ENCODE measurements at regions not wholly inside any gene's neighbourhood (a gene's known extent, or its start where the extent isn't known, plus 50 kb on each side); places are given as distances from the start of the nearest gene placed in this dataset.

DNA sequence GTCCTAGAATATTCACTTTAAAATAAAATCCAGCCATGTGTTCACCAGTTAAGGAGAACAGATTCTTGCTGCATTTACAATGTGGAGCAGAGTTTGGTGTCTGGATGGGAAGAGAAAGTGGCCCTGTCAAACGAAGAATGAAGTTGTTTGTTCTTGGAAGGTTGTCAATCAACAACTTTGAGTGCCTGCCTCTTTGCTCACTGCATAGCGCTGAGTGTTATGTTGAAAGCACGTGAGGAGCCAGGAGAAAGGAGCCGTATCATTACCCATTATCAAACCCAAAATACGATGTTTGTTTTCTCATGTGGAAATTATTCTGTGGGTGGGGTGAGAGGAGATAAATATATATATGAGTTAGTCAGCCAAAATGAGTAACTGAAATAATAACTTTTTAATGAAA is 492.5 kb upstream of the POU3F3 start:
- Histone ChIP-seq H3K27me3 (ENCODE audit: control insufficient read depth, insufficient read depth, low read length) (no peaks in the 10 kb centered on the region), H3K27ac (ENCODE audit: low read depth, low read length) (no peak overlapping the region), H3K4me1 (ENCODE audit: control insufficient read depth, insufficient read depth, low read length) (no peaks in the 10 kb centered on the region), H3K9ac (ENCODE audit: low read length) (no peak overlapping the region), H3K36me3 (ENCODE audit: control insufficient read depth, insufficient read depth, low read length) (no peaks in the 10 kb centered on the region), H3K4me3 (ENCODE audit: low read length) (no peak overlapping the region)

GRCh38 chr2:104368089-104368488 is 485.8 kb upstream of the POU3F3 start:
- Histone ChIP-seq H3K36me3 (ENCODE audit: control insufficient read depth, insufficient read depth, low read length) (no peaks in the 10 kb centered on the region), H3K27me3 (ENCODE audit: control insufficient read depth, insufficient read depth, low read length) (no peaks in the 10 kb centered on the region), H3K9ac (ENCODE audit: low read length) (no peak overlapping the region), H3K4me3 (ENCODE audit: low read length) (no peak overlapping the region), H3K4me1 (ENCODE audit: control insufficient read depth, insufficient read depth, low read length) (no peaks in the 10 kb centered on the region), H3K27ac (ENCODE audit: low read depth, low read length) (no peak overlapping the region)

DNA sequence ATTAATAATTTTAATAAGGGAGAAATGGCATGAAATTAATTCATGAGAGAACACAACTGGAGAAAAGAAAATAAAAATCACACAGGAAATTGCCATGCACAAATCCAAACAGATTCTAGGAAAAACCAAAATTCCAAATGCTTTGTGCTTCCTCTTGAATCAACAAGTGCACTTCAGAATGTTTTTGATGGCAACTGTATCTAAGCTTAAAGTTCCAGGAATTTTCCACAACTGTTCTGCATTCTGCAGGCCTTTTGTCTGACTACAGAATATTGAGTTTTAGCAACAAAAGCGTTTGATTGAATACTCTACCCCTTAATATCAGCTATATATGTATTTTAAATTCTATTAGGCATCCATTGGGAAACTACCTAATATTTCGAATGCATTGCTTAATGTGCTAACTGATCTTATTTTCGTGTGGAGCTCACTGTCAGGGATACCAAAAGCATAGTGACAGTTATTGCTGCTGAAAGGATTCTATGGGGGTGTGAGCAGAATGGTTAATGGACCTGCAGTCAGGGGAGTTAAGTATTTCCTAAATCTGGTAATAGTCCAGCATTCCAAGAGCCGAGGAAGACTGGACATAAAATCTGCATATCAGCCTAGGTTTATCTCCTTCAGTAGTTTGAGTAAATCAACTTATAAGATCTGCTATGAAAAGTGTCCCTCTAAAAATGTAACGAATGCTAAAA is 482.7 kb upstream of the POU3F3 start:
- Histone ChIP-seq H3K4me3 (ENCODE audit: low read length) (no peak overlapping the region), H3K4me1 (ENCODE audit: control insufficient read depth, insufficient read depth, low read length) (no peaks in the 10 kb centered on the region), H3K27ac (ENCODE audit: low read depth, low read length) (no peak overlapping the region), H3K36me3 (ENCODE audit: control insufficient read depth, insufficient read depth, low read length) (no peaks in the 10 kb centered on the region), H3K27me3 (ENCODE audit: control insufficient read depth, insufficient read depth, low read length) (no peaks in the 10 kb centered on the region), H3K9ac (ENCODE audit: low read length) (no peak overlapping the region)

DNA sequence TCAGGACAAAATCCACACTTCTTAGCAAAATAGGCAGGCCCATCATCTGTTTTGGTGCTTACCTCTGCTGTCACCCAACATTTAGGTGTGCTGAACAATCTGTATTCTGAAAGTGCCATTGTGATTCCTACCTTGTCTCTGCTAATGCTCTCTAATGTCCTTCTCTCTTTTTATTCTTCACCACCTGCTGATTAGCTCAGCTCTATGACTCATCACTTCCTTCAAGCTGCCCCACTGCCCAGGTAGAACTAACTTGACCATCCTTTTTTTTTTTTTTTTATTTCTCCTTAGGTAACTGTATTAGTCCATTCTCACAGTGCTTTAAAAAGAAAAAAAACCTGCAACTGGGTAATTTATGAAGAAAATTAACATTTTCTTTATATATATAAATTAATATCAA is 478.7 kb upstream of the POU3F3 start:
- H3K9ac ChIP-seq (ENCODE audit: low read length), result no peak overlapping the region
- H3K27me3 ChIP-seq (ENCODE audit: control insufficient read depth, insufficient read depth, low read length), result no peaks in the 10 kb centered on the region
- no peak overlapping the region for H3K27ac ChIP-seq (ENCODE audit: low read depth, low read length)
- H3K36me3 ChIP-seq (ENCODE audit: control insufficient read depth, insufficient read depth, low read length), result no peaks in the 10 kb centered on the region
- no peaks in the 10 kb centered on the region for H3K4me1 ChIP-seq (ENCODE audit: control insufficient read depth, insufficient read depth, low read length)
- no peak overlapping the region for H3K4me3 ChIP-seq (ENCODE audit: low read length)

GRCh38 chr2:104378853-104379374 is 475.0 kb upstream of the POU3F3 start:
- Histone ChIP-seq H3K4me1 (ENCODE audit: control insufficient read depth, insufficient read depth, low read length) (no peaks in the 10 kb centered on the region), H3K36me3 (ENCODE audit: control insufficient read depth, insufficient read depth, low read length) (no peaks in the 10 kb centered on the region), H3K9ac (ENCODE audit: low read length) (no peak overlapping the region), H3K4me3 (ENCODE audit: low read length) (peak overlapping the region; percentile 49), H3K27me3 (ENCODE audit: control insufficient read depth, insufficient read depth, low read length) (no peaks in the 10 kb centered on the region), H3K27ac (ENCODE audit: low read depth, low read length) (no peak overlapping the region)

DNA sequence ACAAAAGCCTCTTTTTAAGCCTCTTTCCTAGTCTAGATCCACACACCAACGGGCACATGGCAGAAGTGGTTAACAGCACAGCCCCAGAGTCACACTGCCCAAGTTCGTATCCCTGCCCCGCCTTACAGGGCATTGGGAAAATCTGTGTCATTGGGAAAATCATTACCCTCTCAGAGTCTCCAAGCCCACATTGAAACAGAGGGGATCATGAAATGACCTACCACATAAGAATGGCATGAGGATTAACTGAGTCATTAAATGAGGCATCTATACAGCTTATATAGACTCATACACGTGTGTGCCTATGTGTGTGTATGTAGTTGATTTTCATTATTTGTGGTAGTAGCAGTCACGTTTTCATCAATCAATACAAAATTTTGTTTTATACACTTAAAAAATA is 469.0 kb upstream of the POU3F3 start:
- H3K27ac ChIP-seq (ENCODE audit: low read depth, low read length), result no peak overlapping the region
- H3K9ac ChIP-seq (ENCODE audit: low read length), result no peak overlapping the region
- no peaks in the 10 kb centered on the region for H3K27me3 ChIP-seq (ENCODE audit: control insufficient read depth, insufficient read depth, low read length)
- H3K4me1 ChIP-seq (ENCODE audit: control insufficient read depth, insufficient read depth, low read length), result no peaks in the 10 kb centered on the region
- H3K36me3 ChIP-seq (ENCODE audit: control insufficient read depth, insufficient read depth, low read length), result no peaks in the 10 kb centered on the region
- no peak overlapping the region for H3K4me3 ChIP-seq (ENCODE audit: low read length)

DNA sequence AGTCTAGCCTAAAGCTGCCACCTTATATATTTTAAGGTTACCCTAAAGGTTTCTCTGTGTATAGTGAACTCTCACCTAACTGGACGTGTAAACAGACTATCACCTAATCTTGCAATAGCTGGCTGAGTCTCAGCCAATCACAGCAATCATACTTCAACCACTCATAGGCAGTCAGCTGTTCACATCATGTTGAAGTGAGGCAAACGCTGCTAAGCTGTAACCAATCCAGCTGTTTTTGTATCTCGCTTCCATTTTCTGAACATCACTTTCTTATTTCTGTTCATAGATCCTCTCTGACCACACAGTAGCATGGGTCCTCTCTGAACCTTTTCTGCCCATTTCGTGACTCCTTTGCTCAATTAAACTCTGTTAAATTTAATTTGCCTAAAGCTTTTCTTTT is 468.2 kb upstream of the POU3F3 start:
- H3K36me3 ChIP-seq (ENCODE audit: control insufficient read depth, insufficient read depth, low read length), result no peaks in the 10 kb centered on the region
- no peak overlapping the region for H3K27ac ChIP-seq (ENCODE audit: low read depth, low read length)

DNA sequence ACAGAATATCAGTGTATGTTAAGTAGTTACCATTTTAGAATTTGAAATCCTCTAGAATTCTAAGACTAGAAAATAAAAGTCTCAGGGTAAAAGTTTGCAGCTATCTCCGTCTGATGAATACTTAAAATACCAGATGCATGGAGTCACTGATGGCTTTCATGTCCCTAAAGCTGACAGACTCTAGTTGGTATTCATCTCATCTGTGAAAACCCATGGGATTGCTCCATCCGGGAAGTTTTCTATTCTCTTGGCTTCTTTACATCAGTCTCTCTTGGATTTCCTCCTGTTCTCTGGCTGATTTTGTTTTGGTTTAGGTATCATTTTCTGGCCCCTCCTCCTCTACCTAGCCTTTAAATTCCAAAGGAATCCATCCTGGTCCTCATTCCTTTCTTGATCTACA is 465.6 kb upstream of the POU3F3 start:
- Histone ChIP-seq H3K27ac (ENCODE audit: low read depth, low read length) (no peak overlapping the region), H3K9ac (ENCODE audit: low read length) (no peak overlapping the region), H3K4me1 (ENCODE audit: control insufficient read depth, insufficient read depth, low read length) (no peaks in the 10 kb centered on the region), H3K4me3 (ENCODE audit: low read length) (no peak overlapping the region), H3K36me3 (ENCODE audit: control insufficient read depth, insufficient read depth, low read length) (no peaks in the 10 kb centered on the region), H3K27me3 (ENCODE audit: control insufficient read depth, insufficient read depth, low read length) (no peaks in the 10 kb centered on the region)

More for the DNA sequence above, 468.2 kb upstream of the POU3F3 start:
- Histone ChIP-seq H3K9ac (ENCODE audit: low read length) (no peak overlapping the region), H3K4me3 (ENCODE audit: low read length) (no peak overlapping the region), H3K4me1 (ENCODE audit: control insufficient read depth, insufficient read depth, low read length) (no peaks in the 10 kb centered on the region), H3K27me3 (ENCODE audit: control insufficient read depth, insufficient read depth, low read length) (no peaks in the 10 kb centered on the region)

DNA sequence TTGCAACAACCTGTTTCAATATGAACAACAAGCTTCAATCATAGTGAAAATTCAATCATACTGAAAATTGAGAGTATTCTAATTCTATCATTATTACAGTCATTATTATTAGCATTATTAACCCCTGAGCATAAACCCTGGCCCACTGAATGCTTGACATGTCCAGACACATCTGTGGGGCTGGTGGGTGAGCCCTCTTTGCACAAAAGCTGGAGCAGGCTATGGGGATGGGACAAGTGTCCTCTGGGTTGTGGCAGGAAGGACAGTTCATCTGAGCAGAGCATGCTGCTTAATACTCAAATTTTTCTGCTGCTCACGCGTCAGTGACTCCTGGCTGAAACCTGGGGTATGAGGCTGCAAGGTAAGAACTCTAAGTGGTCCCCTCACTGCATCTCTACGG is 451.1 kb upstream of the POU3F3 start:
- Histone ChIP-seq H3K9ac (ENCODE audit: low read length) (no peak overlapping the region), H3K4me1 (ENCODE audit: control insufficient read depth, insufficient read depth, low read length) (no peaks in the 10 kb centered on the region), H3K27me3 (ENCODE audit: control insufficient read depth, insufficient read depth, low read length) (no peaks in the 10 kb centered on the region), H3K27ac (ENCODE audit: low read depth, low read length) (no peak overlapping the region), H3K4me3 (ENCODE audit: low read length) (no peak overlapping the region), H3K36me3 (ENCODE audit: control insufficient read depth, insufficient read depth, low read length) (no peaks in the 10 kb centered on the region)

DNA sequence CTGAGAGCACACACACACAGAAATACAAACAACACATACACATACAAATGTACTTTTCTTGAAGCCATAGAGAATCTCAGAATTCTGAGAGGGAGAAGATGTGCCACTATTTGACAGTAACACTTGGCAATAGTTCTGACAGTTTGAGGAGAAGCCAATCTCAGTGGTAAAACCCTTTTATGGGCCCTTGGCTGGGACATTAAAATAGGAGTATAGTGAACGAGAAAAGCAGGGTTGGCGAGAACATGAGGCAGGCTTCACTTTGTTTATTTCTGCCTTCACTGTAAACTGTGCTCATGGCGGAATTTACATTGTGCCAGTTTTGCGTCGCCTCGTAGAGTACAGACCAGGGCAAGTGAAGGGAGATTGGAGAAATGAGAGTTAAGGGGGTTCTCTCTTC is 449.4 kb upstream of the POU3F3 start:
- H3K4me3 ChIP-seq (ENCODE audit: low read length), result no peak overlapping the region
- no peaks in the 10 kb centered on the region for H3K36me3 ChIP-seq (ENCODE audit: control insufficient read depth, insufficient read depth, low read length)
- no peaks in the 10 kb centered on the region for H3K4me1 ChIP-seq (ENCODE audit: control insufficient read depth, insufficient read depth, low read length)
- no peak overlapping the region for H3K9ac ChIP-seq (ENCODE audit: low read length)
- H3K27me3 ChIP-seq (ENCODE audit: control insufficient read depth, insufficient read depth, low read length), result no peaks in the 10 kb centered on the region
- no peak overlapping the region for H3K27ac ChIP-seq (ENCODE audit: low read depth, low read length)

- Histone ChIP-seq H3K4me3 (ENCODE audit: low read length) (no peak overlapping the region), H3K27ac (ENCODE audit: low read depth, low read length) (no peak overlapping the region), H3K4me1 (ENCODE audit: control insufficient read depth, insufficient read depth, low read length) (no peaks in the 10 kb centered on the region), H3K27me3 (ENCODE audit: control insufficient read depth, insufficient read depth, low read length) (no peaks in the 10 kb centered on the region), H3K9ac (ENCODE audit: low read length) (no peak overlapping the region), H3K36me3 (ENCODE audit: control insufficient read depth, insufficient read depth, low read length) (no peaks in the 10 kb centered on the region)
These were observed 448.3 kb upstream of the POU3F3 start for GRCh38 chr2:104405623-104406022.

DNA sequence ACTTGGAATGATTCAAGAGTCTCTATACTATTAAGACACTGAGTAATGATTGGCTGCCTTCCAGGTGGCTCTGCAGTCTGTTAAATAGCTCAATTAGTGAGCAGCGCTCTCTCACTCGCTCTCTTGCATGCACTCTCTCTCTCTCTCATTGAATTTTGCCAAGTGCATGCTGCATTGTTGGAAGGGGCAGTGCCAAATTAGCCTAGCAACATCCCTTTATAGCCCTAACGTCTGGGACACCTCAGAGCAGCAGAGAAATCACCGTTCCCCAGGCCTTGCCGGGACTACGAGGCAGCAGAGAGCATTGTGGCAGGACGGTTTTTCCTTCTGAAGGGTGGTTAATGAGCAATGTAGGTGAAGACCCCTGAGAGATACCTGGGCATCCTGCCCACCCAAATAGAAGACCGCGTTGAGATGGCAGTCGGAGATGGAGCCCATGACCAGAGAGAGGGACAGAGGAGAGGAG is 447.6 kb upstream of the POU3F3 start:
- Histone ChIP-seq H3K9ac (ENCODE audit: low read length) (no peak overlapping the region), H3K27me3 (ENCODE audit: control insufficient read depth, insufficient read depth, low read length) (no peaks in the 10 kb centered on the region), H3K4me3 (ENCODE audit: low read length) (no peak overlapping the region)

DNA sequence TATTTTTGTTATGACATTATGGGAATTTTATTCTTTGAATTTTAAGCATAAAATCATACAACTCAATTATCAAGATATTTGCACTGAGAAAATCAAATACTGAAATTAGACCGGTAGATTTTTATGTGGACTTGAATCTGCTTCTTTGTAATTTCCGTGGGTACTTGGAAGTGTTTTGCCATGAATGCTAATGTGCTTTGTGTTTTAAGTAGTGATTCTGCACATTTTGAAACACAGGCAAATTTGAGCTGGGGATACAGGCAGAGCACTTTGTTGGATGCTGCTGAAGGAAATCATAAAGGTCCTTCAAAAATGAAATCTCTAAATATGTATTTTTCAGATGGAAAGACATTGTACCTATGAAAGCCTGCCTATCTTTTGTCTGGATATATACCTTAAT is 446.3 kb upstream of the POU3F3 start:
- Histone ChIP-seq H3K4me3 (ENCODE audit: low read length) (no peak overlapping the region), H3K27ac (ENCODE audit: low read depth, low read length) (no peak overlapping the region), H3K27me3 (ENCODE audit: control insufficient read depth, insufficient read depth, low read length) (no peaks in the 10 kb centered on the region), H3K9ac (ENCODE audit: low read length) (no peak overlapping the region), H3K36me3 (ENCODE audit: control insufficient read depth, insufficient read depth, low read length) (no peaks in the 10 kb centered on the region), H3K4me1 (ENCODE audit: control insufficient read depth, insufficient read depth, low read length) (no peaks in the 10 kb centered on the region)

More for the DNA sequence above, 447.6 kb upstream of the POU3F3 start:
- H3K27ac ChIP-seq (ENCODE audit: low read depth, low read length), result no peak overlapping the region
- H3K36me3 ChIP-seq (ENCODE audit: control insufficient read depth, insufficient read depth, low read length), result no peaks in the 10 kb centered on the region
- no peaks in the 10 kb centered on the region for H3K4me1 ChIP-seq (ENCODE audit: control insufficient read depth, insufficient read depth, low read length)
